Fibroblast of skin of left biceps (primary cell): ENCODE measurements at regions not wholly inside any gene's neighbourhood (a gene's known extent, or its start where the extent isn't known, plus 50 kb on each side); places are given as distances from the start of the nearest gene placed in this dataset.
"Not testable (repeated sequence)": the region's sequence is repeated elsewhere in the genome, so short reads cannot be mapped to it uniquely, and the experiment has no call there.

ENCODE experiments used
- DNase-seq, 2 experiments: peaks; one replicate each; pipeline ENCODE4 v3.0.0-alpha.2; 2013; ENCODE audit warnings: low read depth in 2 of 2

DNA sequence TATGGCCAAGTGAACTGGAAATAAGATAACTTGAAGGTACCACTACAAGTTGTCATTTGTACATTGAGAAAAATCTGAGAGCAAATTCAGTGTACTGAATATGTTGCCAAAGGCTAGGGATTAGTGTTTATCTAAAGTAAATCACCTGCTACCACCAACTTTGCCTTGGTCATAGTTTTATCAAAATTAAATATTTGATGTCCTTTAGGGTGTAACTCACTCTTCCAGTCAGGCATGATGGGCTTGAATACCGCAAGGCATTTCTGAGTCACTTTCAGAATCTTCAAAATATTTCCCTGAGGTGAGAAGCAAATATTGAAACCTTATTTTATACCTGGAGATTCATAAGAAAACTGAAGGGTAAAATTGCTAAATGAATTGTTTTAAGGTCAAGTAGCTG lies 1338.6 kb upstream of the ACO1 start:
- DNase-seq = no peak

DNA sequence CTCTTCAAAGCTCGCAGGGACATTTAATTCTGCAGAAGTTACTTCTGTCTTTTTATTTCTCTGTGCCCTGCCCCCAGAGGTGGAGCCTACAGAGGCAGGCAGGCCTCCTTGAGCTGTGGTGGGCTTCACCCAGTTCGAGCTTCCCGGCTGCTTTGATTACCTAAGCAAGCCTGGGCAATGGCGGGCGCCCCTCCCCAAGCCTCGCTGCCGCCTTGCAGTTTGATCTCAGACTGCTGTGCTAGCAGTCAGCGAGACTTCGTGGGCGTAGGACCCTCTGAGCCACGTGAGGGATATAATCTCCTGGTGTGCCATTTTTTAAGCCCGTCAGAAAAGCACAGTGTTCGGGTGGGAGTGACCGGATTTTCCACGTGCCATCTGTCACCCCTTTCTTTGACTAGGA lies 1322.9 kb upstream of the ACO1 start:
- not testable (repeated sequence) for DNase-seq

DNA sequence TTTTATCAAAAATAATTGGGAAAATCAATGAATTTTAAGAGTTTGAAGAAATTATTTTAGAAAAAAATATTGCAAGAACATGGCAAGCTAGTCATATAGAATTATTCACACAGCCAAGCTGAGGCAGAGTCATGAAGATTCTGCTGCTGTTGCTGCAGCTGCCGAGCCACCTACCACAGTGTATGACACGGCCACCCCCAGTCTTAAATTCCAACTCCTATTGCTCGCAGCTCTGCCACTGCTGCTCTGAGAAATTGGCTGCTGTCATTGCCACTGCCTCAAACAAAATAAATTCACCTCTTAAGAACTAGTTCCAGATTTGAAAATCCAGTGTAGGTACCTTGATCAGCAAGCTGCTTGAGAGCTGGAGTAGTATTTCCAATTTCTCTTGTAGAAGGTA lies 1318.8 kb upstream of the ACO1 start:
- DNase-seq = no peak

DNA sequence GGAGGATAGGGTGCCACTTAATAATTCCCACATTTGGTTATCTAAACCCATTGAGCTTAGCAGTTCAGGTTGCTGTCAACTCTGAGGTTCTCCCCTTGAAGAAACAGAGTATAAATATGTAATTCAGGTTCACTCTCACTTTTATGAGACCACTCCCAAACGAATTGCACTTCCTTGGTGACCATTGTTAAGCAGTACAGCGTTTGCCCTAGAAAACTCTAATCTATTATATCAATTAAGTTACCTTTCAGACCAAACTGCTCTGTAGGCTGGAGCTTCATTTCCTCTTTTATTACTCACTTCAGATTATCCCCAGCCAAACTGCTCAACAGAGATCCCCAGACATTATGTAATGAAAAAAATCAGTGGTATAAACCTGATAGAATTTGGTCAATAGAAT lies 1317.0 kb upstream of the ACO1 start:
- no peak for DNase-seq

DNA sequence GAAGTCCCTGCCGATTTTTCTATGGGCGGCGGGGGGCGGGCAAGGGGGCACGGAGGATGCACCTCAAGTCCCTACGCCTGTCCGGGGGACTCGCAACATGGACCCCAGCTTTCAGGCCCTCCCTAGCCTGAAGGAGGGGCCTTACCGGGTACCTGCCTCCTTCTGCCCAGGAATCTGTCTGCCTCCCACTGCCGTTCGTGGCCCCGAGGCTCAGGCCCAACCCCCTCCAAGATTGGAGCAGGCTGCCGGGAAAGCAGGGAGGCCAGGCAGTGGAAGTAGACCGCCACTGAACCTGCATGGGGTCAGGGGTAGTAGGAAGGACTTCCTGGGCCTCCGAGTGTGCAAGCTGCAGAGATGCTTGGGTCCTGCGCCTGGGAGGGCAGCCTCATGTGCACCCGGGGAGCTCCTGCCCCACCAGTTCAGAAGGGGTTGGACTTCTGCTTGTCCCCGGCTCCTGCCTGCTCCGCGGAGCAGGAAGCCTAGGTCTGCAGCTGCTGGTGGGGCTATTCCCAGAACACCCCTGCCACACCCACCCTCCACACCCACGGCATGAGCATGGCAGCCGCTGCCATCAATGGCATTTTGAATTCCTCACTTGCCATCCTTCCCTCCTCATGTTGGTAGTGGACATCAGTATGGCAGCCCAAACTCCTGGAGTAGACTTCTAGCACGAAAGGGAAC lies 1312.7 kb upstream of the ACO1 start:
- DNase-seq = no peak

DNA sequence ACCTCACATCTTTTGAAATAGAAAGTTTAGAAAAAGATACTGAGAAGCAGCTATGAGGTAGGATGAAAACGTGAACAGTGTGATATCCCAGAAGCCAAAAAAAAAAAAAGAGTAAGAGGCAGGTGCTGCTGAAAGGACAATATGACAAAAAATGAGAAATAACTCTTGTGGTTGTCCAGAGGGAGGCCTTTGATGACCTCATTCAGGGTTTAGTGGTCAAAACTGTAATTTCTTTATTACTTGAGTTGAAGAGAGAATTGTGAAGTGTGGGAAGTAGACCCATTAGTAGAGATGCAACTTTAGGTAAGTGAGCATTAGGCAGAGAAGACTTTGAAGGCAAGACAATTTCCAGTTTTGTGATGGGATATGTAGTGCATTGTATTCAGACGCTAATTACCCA lies 1306.3 kb upstream of the ACO1 start:
- no peak for DNase-seq

DNA sequence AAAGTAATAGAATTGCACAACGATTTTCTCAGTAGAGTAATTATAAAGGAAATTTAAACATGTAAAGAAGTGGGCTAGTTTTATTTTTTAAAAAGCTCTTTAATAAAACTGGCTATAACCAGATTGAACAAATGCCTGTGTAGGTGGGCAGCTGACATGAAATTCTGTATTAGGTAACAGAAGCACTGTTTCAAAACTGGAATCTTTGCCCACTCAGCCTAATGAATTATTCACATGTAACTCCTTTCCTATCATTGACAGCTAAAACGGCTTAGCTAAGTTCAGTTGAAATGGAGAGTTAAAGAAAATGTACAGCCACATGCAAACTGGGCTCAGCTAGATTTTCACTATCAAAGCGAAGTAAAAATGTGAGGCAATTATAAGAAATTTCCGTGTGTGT lies 1300.1 kb upstream of the ACO1 start:
- no peak for DNase-seq

DNA sequence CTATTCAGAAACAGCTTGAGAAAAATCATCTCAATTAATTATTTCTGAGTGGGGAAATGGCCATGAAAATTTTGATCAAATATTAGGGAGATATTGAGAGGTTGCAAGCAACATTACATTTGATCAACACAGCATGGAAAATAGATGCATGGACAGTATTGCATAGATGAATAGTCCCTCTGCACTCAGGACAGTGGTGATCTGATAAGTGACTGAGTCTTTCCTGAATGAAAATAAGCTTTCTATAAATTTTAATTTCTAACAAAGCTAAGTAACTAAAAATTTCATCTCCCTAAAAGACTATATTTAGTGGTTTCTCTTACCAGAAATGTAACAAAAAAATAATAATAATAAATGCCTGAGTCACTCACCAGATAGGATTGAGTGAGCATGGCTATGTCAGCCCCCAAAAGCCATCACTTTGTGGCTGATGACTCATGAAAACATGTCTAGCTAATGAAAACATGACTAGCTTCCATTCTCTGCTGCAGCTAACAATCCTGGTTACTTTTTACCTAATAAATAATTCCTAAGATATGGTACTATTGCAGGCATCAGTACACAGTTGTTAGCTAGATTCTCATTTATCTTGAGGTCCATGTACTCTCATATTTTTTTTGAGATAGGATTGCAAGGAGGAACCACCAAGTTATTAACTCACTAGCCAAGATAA lies 1294.8 kb upstream of the ACO1 start:
- DNase-seq = peak; percentile 14 to 20

DNA sequence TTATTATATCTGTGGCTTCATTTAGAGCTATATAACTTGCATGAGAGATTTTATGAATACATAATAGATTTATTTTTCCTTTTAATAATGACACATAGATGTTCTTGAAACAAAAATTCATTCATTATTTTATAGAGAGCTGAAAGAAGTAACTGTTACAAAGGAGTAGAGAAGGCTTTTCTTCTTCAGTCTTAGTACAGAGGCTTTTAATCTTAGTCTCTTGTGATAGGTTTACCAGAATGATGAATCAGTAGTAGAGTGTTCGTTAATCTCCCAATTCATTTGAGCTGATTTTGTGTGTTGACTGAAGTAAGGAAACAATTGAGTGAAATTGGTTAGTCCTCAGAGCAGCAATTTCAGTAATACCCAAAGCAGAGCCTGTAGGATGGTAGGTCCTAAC lies 1284.1 kb upstream of the ACO1 start:
- DNase-seq = no peak

DNA sequence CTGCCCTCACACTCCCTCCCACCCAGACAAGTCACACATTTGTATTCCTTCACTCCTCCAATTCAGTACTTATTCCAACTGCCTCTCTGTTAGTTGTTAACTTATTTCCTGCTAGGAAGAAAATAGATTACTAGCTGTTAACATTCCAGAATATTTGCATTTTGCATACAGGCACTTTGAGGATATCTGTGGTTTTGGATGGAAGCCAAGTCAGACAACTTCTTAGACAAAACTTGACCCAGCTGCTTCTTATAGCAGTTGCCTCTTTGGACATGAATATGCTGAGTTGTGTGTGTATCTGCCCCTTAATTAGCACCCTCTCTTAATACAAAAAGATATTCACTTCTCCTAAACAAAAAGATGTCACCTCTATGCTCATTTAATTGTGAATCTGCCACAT lies 1280.6 kb upstream of the ACO1 start:
- DNase-seq = peak; percentile 13 to 18

DNA sequence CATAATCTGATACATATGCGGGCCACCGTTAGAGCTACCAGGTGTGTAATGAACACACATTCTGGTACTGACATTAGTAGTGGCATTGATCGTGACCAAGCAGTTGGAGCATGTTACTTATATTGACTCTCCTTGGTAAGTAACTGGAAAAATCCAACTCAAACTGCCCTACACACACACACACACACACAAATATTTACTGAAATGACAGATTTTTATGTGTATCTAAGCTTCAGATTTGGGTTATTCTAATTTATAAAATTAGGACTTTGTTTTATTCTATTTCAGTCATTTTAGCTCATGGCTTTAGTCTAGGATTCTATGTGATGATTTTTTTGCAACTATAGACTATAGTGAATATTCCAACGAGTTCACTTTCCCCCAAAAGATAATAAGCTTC lies 1280.2 kb upstream of the ACO1 start:
- no peak for DNase-seq

DNA sequence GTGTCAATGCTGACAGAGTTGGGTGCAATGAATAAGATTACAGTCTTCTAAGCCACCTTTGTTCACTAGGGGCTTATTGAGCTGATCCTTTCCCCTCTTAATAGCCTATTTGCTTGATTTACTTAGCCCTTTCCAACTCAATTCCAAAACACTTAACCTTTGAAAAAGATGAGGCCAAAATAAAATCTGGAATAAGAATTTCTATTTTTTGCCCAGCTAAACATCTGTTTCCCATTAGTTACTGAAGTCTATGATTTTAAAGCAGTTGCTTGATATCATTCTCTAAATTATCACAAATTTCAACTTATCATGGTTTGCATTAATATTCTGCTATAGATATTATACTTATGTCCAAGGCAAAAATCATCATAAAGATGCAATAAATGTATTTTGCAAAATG lies 1272.0 kb upstream of the ACO1 start:
- DNase-seq = no peak

DNA sequence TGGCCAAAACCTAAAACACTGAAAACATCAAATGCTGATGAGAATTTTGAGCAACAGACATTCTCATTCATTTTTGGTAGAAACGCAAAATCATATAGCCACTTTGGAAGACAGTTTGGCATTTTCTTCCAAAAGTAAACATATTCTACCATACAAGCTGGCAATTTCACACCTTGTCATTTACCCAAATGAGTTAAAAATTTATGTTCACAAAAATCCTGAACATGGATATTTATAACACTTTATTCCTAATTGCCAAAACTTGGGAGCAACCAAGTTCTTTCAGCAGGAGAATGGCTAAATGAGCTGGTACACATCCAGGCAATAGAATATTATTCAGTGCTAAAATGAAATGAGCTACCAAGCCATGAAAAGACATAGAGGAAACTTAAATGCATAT lies 1270.1 kb upstream of the ACO1 start:
- no peak for DNase-seq

DNA sequence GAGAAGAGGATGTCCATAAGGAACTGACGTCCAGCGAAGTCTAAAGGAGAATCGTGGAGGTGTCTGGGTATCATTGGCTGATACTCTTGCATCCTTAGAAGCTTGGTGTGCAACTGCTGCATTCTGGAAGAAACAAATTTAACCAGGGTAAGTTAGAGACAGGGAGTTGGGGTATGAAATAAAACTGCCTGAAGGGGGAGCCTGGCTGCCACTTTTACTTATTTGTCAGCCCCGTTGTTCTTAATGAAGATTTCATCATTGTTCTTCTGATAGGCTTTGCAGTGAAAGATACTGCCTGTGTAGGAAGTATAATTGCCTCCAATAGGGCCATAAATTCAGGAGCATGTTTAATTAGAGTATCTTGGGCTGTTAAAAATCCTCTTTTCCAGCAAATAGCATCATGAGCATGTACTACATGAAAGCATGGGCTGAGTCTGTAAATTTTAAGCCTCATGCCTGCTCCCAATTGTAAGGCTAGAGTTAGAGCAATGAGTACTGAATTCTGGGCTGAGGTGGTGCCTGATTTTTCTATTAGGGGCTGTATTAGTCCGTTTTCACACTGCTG lies 1264.5 kb upstream of the ACO1 start:
- DNase-seq = no peak

DNA sequence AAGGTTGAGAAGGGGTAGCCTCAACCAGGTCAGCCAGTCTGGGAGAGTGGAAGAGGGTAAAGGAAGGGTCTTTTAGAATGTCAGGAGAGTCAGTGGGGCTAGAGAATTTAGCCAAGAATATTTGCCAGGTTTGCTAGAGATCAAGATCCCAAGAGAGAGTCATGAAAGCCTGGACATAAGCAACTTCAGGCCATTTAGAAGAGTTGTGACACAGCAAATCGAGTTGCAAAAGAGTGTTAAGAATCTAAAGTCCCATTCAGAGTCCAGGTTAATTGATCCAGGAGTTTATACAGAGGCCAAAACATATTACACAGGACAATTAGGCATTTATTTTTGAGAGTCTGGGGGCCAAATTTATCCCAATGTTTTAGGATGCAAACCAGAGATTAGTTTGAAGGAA lies 1260.1 kb upstream of the ACO1 start:
- no peak for DNase-seq

DNA sequence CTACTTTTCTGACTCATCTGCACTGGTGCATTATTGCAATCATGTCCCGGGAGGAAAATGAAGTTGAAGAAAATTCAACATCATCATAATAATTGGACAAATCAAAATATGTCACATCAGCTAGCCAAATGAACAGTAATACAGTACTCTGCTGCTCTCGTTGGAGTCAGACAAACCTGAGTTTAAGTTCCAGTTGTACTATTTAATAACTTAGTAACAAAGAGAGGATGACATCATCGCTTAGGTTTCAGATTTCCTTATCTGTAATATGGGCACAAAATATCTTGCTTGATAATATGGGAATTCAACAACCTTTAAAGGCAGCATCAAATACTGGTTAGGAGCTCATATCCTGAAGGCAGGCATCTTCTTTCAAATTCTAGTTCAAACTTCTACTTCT lies 1248.9 kb upstream of the ACO1 start:
- DNase-seq = no peak

DNA sequence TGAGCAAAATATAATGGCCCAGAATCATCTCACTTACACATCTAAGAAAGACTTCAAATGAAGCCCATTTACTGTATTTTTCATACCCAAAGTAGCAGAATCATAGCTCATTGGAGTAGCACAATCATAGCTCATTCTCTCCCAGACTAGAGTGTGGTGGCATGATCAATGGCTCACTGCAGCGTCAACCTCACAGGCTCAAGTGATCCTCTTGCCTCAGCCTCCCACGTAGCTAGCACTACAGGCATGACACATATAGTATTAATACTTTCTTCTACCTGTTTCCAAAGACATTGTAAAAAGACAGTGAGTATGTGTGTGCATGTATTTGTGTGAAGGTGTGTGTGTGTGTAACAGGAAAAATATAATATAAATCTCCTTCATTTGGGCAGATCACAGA lies 1247.9 kb upstream of the ACO1 start:
- no peak for DNase-seq

DNA sequence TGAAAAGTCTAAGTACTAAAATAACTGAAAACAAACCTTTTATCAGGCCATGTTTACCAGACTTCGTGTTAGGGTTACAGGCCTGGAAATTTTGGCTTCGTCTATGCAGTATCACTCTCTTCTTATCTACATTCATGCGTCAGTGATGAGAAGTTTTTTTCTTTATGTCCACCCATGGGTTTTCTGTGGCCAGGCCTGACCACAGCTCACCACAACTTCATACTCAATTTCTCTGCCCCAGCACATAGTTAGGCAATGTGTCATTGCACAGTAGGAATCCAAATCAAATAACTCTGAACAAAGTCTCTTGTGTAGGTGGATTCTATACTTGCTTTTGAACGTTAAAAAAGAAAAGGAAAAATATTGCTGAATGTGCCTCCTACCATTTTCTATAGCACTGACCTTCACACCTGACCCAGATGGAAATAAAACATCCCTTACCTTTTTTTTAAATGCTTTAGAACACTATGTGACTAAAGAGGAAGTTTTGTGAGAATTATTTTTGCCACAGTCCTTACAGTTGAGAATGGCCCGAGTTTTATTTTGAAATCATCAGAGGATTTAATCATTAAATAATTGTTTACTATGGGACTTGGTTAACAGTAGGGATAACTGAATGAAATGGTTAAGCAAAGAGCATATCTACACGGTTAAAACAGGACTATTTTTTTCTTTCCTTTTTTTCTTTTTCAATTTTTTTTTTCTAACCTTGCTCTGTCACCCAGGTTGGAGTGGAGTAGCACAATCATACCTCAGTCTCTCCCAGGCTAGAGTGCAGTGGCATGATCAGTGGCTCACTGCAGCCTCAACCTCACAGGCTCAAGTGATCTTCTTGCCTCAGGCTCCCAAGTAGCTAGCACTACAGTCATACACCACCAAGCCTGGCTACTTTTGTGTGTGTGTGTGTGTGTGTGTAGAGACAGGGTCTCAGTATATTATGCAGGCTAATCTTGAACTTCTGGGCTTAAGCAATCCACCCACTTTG lies 1247.0 kb upstream of the ACO1 start:
- peak; percentile 72 for DNase-seq

DNA sequence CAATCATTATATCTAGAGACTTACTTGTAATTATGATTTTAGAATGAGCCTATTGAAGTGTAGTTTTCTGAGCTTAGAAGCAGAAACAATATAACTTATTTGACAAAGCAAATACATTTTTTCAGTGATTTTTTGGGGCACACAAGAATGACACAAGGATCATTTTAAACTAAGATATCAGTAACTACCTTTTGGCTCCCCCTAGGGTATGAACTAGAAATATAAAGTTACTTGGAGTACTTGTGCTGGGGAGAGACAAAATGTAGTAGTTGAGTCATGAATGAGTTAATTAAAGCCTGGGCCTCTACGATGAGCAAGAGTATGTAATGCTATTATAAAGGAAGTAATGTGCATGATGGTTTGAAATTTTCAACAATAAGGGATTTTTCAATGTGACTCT lies 1244.1 kb upstream of the ACO1 start:
- DNase-seq = peak in 1 of 2 experiments; percentile 20

DNA sequence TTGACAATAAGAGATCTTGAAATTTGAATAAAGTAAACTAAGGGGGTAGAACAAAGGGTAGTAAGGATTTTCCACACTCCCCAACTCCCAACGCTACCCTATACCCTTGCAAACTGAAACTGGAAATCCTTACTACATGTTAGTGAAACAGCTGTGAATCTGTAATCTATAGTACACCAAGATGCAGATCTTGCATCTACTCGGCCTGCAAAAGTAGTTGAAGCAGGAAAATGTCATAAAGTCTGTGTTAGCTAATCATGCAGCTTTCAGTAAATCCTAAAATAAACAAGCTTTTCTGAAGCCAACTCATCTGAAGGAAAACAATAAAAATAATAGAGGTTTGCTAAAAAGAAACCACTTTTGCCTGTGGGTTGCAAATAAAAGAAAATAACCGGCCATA lies 1242.0 kb upstream of the ACO1 start:
- no peak for DNase-seq

DNA sequence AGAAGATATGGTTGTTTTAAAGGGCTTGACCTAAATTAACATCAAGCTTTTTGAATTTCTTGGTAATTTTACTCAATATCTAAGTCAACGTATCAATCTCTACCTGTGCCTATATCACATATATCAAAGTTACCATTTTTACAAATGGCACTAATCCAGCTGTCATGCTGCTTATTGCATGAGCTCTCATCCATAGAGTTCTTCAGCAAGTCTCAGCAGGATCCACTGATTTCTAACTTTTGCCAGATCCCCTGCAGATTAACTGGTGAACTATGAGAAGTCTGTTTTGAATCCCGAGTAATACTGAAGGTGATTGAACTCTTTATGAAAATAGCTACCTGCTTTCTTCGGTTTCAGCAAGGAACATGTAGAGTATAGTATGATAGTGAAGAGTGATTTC lies 1239.8 kb upstream of the ACO1 start:
- no peak for DNase-seq

DNA sequence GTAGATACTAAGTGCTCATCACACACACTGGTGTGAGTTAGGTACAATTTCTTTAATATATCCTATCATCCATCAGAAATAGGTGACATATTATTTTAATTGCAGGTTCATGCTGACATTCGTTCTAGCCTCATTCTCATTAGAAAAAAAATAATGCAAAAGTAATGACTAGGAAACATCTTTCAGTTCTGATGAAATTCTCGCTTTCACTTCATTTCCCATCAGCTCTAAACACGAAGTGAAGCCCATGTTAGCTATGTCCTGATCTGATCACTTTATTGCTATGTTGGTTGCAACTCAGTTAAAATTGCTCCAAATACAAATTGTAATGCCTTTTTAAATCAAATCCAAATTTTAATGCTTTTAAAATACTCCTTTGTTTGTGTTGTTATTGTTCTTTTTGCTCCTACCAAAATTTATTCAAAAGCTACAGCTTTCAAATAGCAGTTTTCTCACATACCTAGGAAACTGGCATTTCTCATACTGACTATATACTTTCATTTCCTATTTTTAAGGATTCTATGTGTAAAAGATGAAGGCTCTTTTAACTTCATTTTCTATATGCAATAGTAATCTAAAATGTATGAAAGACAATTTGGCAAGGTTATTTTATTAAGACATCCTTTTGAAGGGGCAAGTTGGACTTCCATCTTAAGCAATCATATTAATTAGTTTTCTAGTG lies 1237.8 kb upstream of the ACO1 start:
- no peak for DNase-seq
